HEK293T (cell line): ENCODE measurements at regions not wholly inside any gene's neighbourhood (a gene's known extent, or its start where the extent isn't known, plus 50 kb on each side); places are given as distances from the start of the nearest gene placed in this dataset.

Experiments
- ARNT ChIP-seq: fragments of 450-650 bp; IDR thresholded peaks from 2 replicates; pipeline ENCODE4 v1.6.1; 2017; ENCODE audit warnings: mild to moderate bottlenecking
- BHLHE40 ChIP-seq: fragments of 450-650 bp; IDR thresholded peaks from 2 replicates; pipeline ENCODE4 v1.6.1; 2016; ENCODE audit warnings: mild to moderate bottlenecking, moderate library complexity, borderline replicate concordance
- CTBP1 ChIP-seq: fragments of 450-650 bp; IDR thresholded peaks from 2 replicates; pipeline ENCODE4 v1.6.1; 2016; ENCODE audit warnings: borderline replicate concordance
- ELF4 ChIP-seq: fragments of 450-650 bp; IDR thresholded peaks from 2 replicates; pipeline ENCODE4 v1.6.1; 2017; ENCODE audit warnings: antibody characterized with exemption
- FOXA1 ChIP-seq: fragments of 450-650 bp; IDR thresholded peaks from 2 replicates; pipeline ENCODE4 v1.6.1; 2016; ENCODE audit warnings: mild to moderate bottlenecking
- FOXK2 ChIP-seq: fragments of 450-650 bp; IDR thresholded peaks from 2 replicates; pipeline ENCODE4 v1.6.1; 2016; ENCODE audit warnings: mild to moderate bottlenecking
- FOXM1 ChIP-seq: fragments of 450-650 bp; IDR thresholded peaks from 2 replicates; pipeline ENCODE4 v1.6.1; 2017; ENCODE audit warnings: mild to moderate bottlenecking, borderline replicate concordance
- HDGF ChIP-seq: fragments of 450-650 bp; IDR thresholded peaks from 2 replicates; pipeline ENCODE4 v1.6.1; 2017; ENCODE audit warnings: antibody characterized with exemption, borderline replicate concordance
- NFRKB ChIP-seq: fragments of 450-650 bp; IDR thresholded peaks from 2 replicates; pipeline ENCODE4 v1.6.1; 2016; ENCODE audit warnings: mild to moderate bottlenecking, moderate library complexity
- SP1 ChIP-seq: fragments of 450-650 bp; IDR thresholded peaks from 2 replicates; pipeline ENCODE4 v1.6.1; 2017
- SUZ12 ChIP-seq: fragments of 450-650 bp; IDR thresholded peaks from 2 replicates; pipeline ENCODE4 v1.6.1; 2016; ENCODE audit warnings: mild to moderate bottlenecking
- TARDBP ChIP-seq: fragments of 450-650 bp; IDR thresholded peaks from 2 replicates; pipeline ENCODE4 v1.6.1; 2016
- TF ChIP-seq, protein P1 (sequence below): fragments of 450-650 bp; IDR thresholded peaks from 2 replicates; pipeline ENCODE4 v1.6.1; 2016

DNA sequence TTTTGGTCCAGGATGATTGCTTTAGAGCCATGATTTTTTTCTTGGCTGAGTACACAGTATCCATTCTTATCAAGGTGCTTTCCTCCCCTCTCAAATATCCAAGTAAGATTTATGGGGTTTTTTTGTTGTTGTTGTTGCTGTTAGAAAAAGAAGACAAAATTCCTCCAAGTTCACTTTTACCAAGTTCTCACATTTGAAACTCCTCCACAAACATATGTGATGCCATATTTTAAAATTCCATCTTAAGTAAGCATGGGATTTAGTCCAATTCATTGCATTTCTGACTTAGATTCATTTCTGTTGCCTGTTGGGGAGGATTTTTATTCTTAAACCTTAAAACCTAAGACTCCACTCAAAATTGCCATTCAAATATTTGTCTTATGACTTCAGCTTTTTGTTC is 128.6 kb upstream of the SPATA12 start:
- TF ChIP-seq, protein P1, sequence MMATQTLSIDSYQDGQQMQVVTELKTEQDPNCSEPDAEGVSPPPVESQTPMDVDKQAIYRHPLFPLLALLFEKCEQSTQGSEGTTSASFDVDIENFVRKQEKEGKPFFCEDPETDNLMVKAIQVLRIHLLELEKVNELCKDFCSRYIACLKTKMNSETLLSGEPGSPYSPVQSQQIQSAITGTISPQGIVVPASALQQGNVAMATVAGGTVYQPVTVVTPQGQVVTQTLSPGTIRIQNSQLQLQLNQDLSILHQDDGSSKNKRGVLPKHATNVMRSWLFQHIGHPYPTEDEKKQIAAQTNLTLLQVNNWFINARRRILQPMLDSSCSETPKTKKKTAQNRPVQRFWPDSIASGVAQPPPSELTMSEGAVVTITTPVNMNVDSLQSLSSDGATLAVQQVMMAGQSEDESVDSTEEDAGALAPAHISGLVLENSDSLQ: no peak
- TF ChIP-seq FOXM1 (no peak), HDGF (no peak), BHLHE40 (no peak), TARDBP (no peak), SUZ12 (no peak), ELF4 (no peak), FOXA1 (no peak), ARNT (no peak), NFRKB (no peak), FOXK2 (no peak), SP1 (no peak), CTBP1 (no peak)
